HS-5 (cell line): ENCODE measurements at regions not wholly inside any gene's neighbourhood (a gene's known extent, or its start where the extent isn't known, plus 50 kb on each side); places are given as distances from the start of the nearest gene placed in this dataset.

Experiments
- DNase-seq: peaks from one replicate; pipeline ENCODE4 v3.0.0-alpha.2; 2012; ENCODE audit warnings: low read depth

DNA sequence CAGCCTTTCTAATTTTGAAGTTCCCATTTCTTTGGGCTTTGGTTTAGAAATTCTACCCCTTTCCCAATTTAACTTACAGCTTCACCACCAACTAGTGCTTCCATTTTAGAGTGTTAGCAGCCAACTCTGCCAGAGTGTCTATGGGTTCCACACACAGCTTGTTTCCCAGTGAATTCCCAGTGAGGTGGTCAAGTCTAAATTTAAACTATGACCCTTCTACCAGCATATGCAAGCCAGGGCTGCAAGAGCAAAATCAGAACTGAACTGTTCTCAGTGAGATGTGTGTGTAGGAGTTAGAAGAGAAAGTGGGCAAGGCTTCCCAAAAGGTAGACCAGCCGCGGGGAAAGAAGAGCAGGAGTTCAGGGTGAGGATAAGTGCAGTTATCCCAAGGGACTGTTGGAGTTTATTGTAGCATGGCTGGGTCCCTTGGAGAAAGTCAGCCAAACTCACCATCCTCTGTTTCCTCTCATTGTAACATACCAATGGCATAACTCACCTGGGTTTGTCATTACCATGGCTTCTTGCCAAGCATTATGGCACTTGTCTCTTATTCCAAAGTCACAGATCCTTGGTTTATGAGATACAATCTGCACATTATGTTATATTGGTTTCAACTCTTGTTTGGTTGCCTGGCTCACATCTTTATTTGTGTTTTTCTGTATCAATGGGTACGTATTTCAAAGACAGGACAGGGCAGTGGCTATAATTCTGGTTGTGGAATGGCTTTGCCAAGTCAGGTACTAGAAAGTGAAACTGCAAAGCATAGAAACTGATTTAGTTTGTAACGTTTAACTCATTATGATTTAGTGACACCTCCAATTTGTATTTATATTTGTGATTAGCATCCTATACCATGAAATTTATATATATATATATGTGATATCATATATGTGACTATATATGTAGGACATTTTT, 130.2 kb upstream of the UMPS start:
- peak; percentile 16 for DNase-seq

DNA sequence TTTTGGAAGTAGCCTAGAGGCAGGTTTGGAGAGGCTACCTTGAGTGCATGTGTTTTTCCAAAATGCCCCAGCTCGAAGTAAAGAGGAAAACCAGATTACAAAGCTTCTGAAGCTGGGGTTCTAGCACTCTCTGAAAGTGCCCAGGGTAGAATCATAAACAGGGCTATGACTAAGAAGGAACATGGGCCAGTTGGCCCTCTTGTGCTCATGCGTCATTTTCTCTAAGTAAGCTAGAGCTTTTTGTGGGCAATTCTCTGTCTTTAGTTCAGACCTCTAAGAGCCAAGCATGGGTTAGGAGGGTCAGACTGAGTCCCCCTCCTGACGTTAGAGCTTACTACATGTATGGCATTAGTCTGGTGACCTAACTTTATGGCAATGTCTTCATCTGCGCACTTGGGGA, 129.5 kb upstream of the UMPS start:
- DNase-seq: no peak

DNA sequence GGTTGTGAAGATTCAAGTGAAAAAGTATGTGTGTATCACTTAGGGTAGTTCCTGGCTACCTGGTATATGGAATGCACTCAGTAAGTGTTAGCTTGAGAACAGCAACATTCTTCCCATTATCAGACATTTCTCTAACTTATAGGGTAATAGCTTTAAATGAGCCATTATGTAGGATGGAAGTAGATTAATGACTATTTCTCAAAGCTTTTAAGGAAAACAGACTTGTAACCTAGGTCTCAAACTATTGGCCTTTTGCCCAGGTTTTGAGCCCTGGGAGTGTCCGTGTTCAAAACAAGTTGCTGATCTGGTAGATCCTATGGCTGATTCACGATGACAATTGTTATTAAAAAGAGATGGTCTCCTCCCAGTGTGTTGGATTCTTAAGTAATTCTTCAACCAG, 129.1 kb upstream of the UMPS start:
- DNase-seq: no peak

DNA sequence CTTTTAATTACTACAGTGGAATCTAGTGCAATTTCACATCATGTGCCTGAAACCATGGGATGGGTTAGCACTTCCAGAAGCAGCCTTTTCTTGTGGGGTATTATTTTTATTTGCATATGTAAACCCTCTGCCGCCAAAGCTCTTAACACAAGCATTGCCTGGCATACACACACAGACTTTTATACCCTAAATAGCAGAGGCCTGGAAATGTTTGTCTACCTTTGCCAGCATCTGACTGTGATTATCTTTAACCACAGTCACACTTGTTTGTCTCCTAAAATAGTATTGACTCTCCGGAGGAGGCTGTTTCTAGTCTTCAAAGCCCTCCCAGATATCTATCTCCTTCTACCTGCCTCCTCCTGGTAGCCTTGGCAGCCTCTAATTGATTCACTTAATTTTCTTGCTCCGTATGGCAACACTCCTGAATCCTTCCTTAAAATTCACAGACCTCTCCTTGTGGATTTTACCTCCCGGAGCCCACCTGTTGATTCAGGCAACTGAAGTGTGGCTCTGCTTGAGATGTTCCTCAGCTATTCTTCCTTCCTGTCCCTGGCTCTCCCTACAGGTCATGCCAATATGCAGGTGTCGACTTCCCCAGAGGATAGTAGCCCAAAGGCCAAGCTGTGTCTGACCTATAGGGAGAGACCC, 127.1 kb upstream of the UMPS start:
- DNase-seq: no peak

DNA sequence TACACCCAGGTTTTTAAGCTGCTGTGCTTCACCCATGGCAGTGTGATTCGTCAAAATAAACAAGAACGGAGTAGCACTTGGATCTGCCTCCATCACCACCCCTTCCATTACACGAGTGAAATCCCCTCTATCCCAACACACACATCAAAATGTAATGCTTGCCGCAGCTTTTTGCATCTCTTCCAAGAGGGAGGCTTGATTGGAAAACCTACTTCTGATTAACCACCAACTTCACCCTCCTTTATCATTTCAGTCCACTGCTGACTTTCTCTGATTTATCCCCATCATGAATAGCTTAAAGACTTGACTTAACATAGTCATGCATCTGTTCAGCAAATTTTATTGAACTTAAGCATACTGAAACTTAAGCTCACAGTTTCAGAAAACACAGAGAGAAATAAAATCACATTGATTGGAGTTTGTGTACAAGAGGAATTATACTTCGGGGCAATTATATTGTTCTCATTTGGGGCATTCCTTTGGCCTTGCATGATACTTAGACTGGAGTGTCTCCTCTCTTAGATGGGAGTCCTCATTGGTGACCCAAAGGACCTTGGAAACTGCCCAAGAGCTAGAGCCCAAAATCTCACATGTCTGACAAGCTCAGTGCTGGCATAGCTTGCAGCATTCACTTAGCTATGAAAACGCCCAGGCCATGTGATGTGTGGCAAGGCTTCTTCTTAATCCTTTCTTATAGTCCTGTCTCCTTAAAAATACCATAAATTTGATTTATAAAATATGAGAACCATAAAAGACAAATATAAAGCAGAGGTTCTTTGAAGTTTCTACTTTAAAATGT, 124.3 kb upstream of the UMPS start:
- DNase-seq: no peak

DNA sequence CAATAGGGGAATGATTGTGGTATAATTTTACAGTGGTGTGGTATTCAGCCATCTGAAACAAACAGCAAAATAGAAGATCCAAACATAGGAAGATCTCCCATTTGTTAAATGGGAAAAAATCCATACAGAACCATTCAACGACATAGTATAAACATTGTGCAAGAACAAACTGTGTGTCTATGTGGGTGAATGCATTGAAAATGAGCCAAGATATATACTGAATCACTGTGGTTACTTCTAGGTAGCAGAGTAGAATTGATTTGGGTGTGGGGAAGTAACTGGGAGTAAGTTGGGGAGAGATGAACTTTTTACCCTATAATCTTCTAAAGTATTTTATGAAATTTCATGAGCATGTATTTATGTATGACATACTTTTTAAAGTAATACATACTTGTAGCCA, 123.1 kb upstream of the UMPS start:
- DNase-seq: peak; percentile 19

DNA sequence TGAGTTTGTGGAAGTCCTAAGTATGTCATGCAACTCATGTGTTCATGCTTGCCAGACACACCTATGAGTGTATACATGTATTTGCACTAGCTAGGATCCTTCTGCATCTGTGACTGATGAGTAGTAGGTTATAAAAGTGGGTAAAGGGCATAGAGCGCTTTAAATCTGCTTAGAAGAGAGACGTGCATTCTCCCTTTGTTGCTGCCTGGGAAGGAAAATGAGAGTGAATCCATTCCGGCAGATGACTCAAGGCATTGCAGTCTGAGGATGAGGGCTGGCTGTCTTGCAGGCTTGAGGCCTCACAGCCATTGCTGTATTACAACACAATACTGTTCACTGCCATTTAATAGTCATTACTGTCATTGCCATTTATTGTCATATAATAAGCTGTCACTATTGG, 120.8 kb upstream of the UMPS start:
- no peak for DNase-seq

DNA sequence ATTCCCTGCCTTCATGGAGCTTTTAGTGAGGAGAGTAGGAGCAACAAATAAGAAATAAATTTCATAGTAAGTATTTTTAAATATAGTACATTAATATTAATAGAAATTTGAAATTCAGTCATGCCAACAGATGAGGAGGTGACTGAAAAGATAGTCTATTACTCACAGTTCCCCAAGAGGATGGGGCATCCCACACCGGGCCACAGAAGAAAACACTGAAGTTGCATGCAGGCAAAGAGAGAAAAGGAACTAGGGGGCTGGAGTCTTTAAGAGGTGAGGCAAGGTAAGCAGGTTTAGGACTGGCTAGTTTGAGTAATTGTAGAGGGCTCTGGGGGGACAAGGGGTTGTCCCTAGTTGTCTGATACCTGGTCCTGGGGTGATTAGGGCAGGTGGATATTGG, 120.1 kb upstream of the UMPS start:
- no peak for DNase-seq

DNA sequence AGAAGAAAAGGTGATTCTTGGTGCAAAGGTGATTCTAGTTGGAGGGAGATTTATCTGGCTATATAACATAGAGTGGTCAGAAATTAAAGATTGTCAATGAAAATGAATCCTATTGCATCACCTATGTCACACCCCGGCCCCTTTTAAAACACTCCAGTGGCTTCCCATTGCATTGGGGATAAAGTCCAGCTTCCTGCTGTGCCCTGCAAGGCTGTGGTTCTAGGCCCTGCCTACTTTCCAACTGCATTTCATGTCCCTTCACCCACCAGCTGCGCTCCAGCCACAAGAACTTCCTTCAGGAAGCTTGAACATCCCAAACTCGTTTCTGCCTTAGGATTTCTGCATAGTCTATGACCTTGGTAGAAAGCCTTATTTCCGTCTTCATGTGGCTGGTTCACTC, 118.7 kb upstream of the UMPS start:
- no peak for DNase-seq

DNA sequence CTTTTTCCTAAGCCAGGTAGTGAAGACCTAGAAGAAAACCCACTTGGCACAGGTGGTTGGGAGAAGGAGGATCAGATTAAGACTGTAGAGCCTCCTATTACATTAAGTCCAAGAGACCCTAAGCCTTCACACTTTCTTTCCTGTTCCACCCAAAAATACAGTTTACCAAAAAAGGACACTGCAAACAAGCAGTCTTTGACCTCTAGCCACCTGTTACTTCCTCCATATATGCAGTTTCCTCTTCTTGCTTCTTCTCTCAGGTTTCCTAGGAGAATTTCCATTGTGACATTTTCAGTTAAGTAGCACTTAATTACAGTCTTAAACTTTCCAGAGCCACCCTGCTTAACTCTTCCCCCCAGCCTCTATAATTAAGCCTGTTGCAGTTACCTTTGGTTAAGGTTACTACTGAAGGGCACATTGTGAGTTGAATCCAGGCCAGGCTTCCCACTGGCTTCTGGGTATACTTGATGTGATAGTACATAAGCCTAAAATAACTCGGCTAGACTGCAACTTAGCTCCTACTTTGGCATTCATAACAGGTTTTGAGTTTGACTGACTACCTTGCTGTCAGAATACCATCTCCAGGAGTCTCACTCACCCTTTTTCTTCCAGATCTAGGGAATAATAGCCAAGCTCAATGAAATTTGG, 114.2 kb upstream of the UMPS start:
- no peak for DNase-seq

DNA sequence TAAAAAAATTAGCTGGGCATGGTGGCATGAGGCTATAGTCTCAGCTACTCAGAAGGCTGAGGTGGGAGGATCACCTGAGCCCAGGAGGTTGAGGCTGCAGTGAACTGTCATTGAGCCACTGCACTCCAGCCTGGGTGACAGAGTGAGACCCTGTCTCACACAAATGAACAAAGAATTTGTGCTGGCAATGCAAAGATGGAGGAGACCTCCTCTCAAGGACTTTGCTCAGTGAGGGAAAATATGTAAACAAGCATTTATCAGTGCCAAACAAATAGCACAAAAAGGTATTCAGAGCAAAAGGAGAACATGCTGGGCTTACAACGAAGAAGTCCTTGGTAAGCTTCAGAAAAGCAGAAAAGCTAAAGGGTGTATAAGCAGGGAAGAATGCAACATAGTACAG, 113.1 kb upstream of the UMPS start:
- no peak for DNase-seq

DNA sequence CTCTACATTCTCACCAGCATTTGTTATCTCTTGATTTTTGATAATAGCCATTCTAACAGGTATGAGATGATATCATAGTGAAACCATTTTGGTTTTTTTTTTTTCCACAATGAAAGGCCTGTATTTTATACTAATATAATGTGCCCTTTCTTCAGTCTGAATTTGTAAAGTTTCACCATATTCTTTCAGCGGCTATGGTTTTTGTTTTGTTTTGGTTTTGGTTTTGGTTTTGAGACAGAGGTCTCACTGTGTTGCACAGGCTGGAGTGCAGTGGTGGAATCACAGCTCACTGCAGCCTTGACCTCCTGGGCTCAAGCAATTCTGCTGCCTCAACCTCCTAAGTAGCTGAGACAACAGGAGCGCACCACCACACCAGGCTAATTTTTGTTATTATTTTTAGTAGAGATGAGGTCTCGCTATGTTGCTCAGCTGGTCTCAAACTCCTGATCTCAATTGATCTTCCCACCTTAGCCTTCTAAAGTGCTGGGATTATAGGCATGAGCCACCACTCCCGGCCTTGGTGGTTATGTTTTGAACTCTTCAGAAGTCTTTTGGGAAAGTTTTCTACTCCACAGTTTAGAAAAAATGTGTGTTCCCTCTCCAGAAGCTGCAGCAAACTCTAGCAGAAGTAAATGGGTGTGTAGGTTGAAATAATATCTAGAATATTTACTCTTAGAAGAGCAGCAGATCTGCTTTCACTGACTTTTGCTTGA, 110.2 kb upstream of the UMPS start:
- DNase-seq: no peak

DNA sequence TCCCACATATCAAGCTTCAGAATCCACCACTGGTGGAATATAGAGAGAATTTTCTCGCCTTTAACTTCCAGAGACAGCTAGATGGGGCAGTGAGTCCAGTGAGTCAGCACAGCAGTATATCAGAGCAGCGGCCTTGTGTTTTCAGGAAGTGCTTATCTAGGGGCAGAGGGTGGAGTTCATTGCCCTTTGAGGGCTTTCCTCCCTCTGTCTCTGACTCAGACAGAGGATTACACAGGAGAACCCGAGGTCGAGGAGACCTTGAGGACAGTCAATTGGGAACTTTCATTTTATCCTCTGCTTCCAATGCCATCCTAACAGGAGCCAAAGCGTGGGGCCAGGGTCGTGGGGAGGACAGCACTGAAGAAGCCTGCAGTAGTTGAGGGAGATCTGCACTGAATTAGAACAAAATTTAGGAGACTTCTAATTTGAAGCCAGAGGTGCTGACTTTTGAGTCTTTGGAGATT, 109.6 kb upstream of the UMPS start:
- DNase-seq: peak; percentile 9

DNA sequence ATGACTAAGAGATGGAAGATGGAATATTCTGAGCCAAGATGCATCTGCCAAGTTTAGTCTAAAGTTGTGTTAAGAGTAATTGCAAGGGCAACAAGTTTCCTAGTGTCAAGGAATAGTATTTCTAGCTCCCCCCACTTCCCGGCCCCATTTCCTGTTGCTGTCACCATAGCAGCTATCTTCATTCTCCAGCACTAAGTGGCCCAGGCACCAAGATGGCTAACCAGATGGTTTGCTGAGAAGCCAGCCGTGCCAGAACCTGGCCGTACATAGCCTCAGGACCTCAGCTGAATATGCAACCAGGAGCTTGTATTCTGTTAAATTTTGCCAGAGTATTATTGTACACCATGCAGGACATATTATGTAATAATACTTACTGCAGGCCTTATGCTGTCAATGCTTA, 108.8 kb upstream of the UMPS start:
- no peak for DNase-seq

DNA sequence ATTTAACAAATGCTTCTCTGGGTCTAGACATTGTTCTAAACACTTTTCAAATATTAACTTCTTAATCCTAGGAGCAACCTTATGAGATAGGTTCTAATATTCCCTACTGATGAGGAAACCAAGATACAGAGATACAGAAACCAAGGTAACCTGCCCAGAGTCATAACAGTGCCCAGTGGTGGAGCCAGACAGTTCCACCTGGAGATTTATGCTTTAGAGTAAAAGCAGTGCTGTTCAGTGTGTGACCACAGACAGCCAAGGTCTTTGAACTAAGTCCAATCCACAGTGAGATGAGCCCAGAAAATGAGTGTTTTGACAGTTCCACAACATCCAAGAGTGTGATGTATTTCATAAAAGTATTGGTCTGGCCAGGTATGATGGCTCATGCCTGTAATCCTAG, 105.2 kb upstream of the UMPS start:
- no peak for DNase-seq

DNA sequence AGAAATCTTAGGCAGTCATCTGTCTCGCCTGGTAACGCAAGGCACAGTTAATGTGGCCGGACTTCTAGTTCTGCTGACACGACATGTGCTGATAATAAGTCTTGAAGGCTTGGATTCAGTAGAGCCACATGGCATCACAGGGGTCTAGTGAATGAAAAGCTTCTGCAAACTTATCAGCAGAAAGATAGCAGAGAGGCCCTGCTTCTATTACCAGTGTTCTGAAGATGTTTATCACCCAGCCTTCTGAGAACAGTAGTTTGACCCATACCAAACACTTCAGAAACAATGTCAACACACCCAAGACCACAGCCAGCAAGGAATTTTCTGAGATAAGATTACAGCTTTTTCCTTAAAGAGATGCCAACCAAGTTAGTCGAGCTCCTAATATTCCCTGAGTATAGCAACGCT, 102.7 kb upstream of the UMPS start:
- DNase-seq: peak; percentile 13

DNA sequence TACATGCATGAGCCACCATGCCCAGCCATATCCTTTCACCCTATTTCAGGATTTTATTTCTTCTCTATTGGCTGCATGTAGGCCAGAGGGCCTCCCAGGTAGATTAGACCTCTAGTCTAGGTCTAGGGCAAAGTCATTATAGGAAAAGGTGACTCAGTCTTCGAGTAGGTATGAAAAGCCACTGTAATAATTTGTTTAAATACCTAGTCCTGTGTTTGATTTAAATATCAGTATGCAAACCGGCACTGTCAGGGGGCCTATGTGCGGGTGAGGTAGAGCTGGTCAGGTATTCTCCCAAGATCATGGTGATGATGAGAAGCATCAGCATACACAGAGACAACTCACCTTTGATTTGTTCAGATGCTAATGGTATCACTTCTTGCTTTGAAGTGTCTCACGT, 101.4 kb upstream of the UMPS start:
- DNase-seq: no peak

DNA sequence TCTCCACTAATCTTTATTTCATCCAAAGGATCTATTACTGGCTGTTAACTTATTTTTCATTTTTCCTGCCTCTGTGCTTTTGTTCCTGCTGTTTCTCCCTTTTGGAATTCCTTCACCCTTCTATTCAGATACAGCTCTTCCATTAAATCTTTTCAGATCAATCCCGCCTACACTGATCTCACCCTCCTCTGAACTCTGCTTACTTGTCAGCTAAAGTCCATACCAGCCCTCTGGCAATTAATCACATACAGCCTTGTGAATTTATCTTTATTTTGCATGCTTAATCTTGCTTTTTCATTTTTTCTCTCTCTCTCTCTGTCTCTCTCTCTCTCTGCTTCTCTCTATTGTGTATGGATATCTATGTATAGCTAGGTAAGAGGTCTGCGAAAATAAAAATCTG, 100.8 kb upstream of the UMPS start:
- no peak for DNase-seq

DNA sequence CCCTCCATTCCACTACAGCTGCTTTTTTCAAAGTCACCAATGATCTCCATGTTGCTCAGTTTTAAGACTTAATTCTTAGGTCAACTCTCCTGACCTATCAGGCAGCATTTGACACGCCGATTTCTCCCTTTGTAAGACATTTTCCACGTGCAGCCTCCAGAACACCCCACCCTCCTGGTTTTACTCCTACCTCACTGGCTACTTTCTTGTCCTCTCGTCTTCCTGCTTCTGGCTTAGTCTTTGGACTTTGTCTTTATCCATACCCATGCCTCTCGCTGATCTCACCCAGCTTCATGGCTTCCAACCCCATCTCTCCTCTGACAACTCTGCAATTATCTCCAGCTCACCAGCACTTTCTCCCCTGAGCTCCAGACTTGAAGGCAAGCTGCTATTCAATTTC, 99.3 kb upstream of the UMPS start:
- no peak for DNase-seq

DNA sequence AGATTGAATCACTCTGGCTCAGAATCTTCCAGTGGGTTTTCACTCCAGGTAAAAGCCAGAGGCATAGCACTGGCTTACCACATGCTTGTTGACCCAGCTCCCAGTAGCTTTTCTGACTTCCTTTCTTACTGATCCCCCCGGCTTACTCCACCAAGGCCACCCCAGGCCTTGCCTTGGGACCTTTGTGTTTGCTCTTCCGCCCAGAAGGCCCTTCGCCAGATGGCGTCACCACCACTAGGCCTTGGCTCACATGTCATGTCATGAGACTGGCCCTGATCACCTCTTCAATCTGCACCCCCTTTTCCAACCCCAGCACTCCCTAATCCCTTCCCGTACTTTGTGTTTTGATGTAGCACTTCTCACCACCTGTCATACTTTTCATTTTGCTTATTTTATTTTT, 98.5 kb upstream of the UMPS start:
- no peak for DNase-seq

DNA sequence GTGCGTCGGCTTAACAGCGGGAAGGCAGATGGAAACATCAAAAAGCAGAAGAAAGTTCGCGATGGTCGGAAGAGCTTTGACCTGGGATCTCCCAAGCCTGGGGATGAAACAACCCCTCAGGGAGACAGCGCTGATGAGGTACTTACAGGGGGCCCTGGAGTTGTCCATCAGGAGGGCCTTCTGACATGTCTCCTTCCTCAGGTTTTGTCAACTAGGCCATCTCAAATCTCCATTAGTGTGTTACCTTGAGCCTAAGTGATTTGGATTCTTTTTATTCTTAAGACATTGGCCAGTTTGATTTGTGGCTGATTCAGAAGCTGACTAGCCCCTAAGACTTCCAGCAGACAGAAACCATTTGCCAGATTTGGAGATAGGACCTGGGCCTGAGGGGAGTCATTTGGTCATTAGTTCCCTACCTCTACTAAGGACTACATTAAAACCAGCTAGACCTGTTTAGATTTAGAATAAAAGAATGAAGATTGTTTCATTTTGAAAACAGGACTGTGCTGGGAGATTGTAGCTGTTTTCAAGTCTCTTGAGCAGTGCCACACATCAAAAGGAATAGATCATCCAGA, 97.6 kb upstream of the UMPS start:
- DNase-seq: no peak
